CD4-positive, alpha-beta T cell treated with Interleukin-4 for 4 hours (primary cell): ENCODE measurements at regions not wholly inside any gene's neighbourhood (a gene's known extent, or its start where the extent isn't known, plus 50 kb on each side); places are given as distances from the start of the nearest gene placed in this dataset.

Source experiments
- DNase-seq: peaks from one replicate; pipeline ENCODE4 v3.0.0-alpha.2; 2020

DNA sequence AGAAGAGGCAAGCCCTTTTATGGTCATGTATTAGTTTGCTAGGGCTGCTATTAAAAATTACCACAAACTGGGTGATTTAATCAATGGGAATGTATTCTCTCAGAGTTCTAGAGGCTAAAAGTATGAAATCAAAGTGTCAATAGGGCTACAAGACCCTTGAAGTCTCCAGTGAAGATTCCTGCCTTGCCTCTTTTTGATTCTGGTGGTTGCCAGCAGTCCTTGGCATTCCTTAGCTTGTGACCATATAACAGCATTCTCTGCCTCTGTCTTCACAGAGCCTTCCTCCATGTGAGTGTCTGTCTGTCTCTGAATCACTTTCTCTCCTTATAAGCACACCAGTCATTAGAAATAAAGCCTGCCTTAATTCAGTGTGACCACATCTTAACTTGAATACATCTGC lies 282.7 kb downstream of the KCNN2 start:
- no peak for DNase-seq

GRCh38 chr5:114636271-114636670 lies 274.4 kb downstream of the KCNN2 start:
- DNase-seq = no peak

GRCh38 chr5:114634967-114635901 lies 273.4 kb downstream of the KCNN2 start:
- no peak for DNase-seq

- DNase-seq = no peak
Observed at GRCh38 chr5:114634517-114634916, 272.6 kb downstream of the KCNN2 start.

GRCh38 chr5:114612406-114612805 lies 250.5 kb downstream of the KCNN2 start:
- no peak for DNase-seq

GRCh38 chr5:114581136-114581535 lies 219.3 kb downstream of the KCNN2 start:
- DNase-seq = no peak

GRCh38 chr5:114565871-114566270 lies 204.0 kb downstream of the KCNN2 start:
- no peak for DNase-seq

DNA sequence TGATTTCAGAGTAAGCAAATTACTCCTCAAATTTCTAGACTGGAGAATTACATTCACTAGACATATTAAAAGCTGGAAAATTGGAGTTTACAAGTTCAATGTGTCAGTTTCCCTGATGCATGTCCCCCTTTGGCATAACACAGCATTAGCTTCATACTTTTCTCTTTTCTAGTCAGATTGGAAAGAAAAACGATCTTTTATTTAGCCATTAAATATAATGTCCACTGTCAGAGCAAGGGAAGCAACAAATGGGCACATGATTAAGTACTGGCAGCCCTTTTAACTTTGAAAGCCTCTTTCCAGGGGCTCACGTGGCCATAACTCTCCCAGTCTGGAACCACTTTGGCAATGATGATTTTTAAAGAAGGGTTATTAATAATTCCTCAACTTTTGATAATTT lies 203.3 kb downstream of the KCNN2 start:
- no peak for DNase-seq

GRCh38 chr5:114561415-114561814 lies 199.5 kb downstream of the KCNN2 start:
- no peak for DNase-seq
